ENCODE measurements at regions not wholly inside any gene's neighbourhood (a gene's known extent, or its start where the extent isn't known, plus 50 kb on each side); places are given as distances from the start of the nearest gene placed in this dataset.

GRCh38 chr4:106602711-106603110 lies 234.1 kb upstream of the GIMD1 start:
- ATAC-seq (no peak), FAIRE-seq (no peak), DNase-seq (ENCODE audit: low read depth, low spot score) (no peak)
- no peaks in the 10 kb centered on the region for H3K79me2 ChIP-seq (ENCODE audit: control insufficient read depth, insufficient read depth, low read length)
- no peak overlapping the region for H3K4me3 ChIP-seq
- ChIA-PET POLR2A (no interaction called here), CTCF (no interaction called here), RAD21 (ENCODE audit: unreplicated experiment) (no interaction called here), SMC1A (ENCODE audit: uncharacterized antibody, unreplicated experiment) (no interaction called here)
- in situ Hi-C loops (cut with MboI): no loop called here
- H3K27ac ChIP-seq (ENCODE audit: control insufficient read depth, insufficient read depth): no peak overlapping the region
- H3K27me3 ChIP-seq (replicated peaks in 1 of 2; ENCODE audit: control insufficient read depth in 2 of 2, insufficient read depth in 2 of 2, low read length in 1 of 2): no peaks in the 10 kb centered on the region
- WGBS (ENCODE audit: insufficient coverage, insufficient replicate concordance, low lambda C conversion rate, missing lambda C conversion rate): 6% methylated on average over 2 of the region's 2 CpGs
- no peaks in the 10 kb centered on the region for H3K9me3 ChIP-seq (replicated peaks; ENCODE audit: control insufficient read depth, insufficient read depth, low read length)
- intact Hi-C loops (cut with micrococcal nuclease; ENCODE audit: unreplicated experiment): no loop called here
- TF ChIP-seq NFYA (IDR thresholded peaks at IDR 0.05; ENCODE audit: borderline replicate concordance, low read depth, low read length) (no peak), SMAD1 (IDR thresholded peaks at IDR 0.05; ENCODE audit: low read depth, partially characterized antibody) (no peak), SUPT20H (IDR thresholded peaks at IDR 0.05; ENCODE audit: borderline replicate concordance, control insufficient read depth, low read depth, low read length) (no peak), POLR2AphosphoS2 (IDR thresholded peaks at IDR 0.05; ENCODE audit: low read depth, low read length) (no peak), ZSCAN29 (IDR thresholded peaks at IDR 0.05) (no peak), SP1 (IDR thresholded peaks at IDR 0.05; ENCODE audit: low read depth, low read length) (no peak), POLR2AphosphoS5 (IDR thresholded peaks at IDR 0.05; ENCODE audit: low read length) (no peak), NR2C2 (IDR thresholded peaks at IDR 0.05; ENCODE audit: borderline replicate concordance, control insufficient read depth, insufficient read length, low read depth) (no peak), JUND (IDR thresholded peaks at IDR 0.05; ENCODE audit: low read depth, low read length) (no peak), EGR1 (IDR thresholded peaks at IDR 0.05; ENCODE audit: borderline replicate concordance in 1 of 2, low read depth in 2 of 2, low read length in 2 of 2) (no peak)
- H4K20me1 ChIP-seq (ENCODE audit: control insufficient read depth, insufficient read depth): no peaks in the 10 kb centered on the region
- H3K36me3 ChIP-seq (ENCODE audit: control insufficient read depth in 2 of 2, insufficient read depth in 2 of 2, low read length in 1 of 2): no peaks in the 10 kb centered on the region
- H2AFZ ChIP-seq (ENCODE audit: control insufficient read depth, low read depth, low read length): no peak overlapping the region
- H3K9ac ChIP-seq (ENCODE audit: control insufficient read depth, insufficient read depth, low read length): no peak overlapping the region
- no peaks in the 10 kb centered on the region for H3K4me1 ChIP-seq (ENCODE audit: control insufficient read depth, insufficient read depth, low read length)
- H3K4me2 ChIP-seq (ENCODE audit: control insufficient read depth, insufficient read depth): no peak overlapping the region
- BruUV-seq (replicated peaks): no TSS peak
